ENCODE measurements at regions not wholly inside any gene's neighbourhood (a gene's known extent, or its start where the extent isn't known, plus 50 kb on each side); places are given as distances from the start of the nearest gene placed in this dataset.

GRCh38 chr2:51111532-51111931 is 79.6 kb upstream of the NRXN1 start:
- DNase-seq (ENCODE audit: low read depth in 6 of 9, low spot score in 9 of 9), result no peak
- Histone ChIP-seq H3K9me3 (ENCODE audit: control insufficient read depth in 2 of 2, insufficient read depth in 1 of 2, low read length in 1 of 2) (no peaks in the 10 kb centered on the region), H3K36me3 (ENCODE audit: control insufficient read depth in 2 of 2, insufficient read depth in 2 of 2, low read length in 1 of 2) (no peaks in the 10 kb centered on the region), H3K27ac (ENCODE audit: low read depth in 1 of 2, low read length in 1 of 2) (no peak overlapping the region), H3K4me1 (ENCODE audit: control insufficient read depth in 2 of 2, insufficient read depth in 2 of 2, low read length in 2 of 2) (no peaks in the 10 kb centered on the region), H3K27me3 (ENCODE audit: control insufficient read depth in 2 of 2, insufficient read depth in 1 of 2, low read length in 1 of 2) (no peaks in the 10 kb centered on the region), H3K4me3 (ENCODE audit: low read length in 2 of 2) (no peak overlapping the region)
- WGBS, result 91% methylated on average over 3 of the region's 3 CpGs

GRCh38 chr2:51108794-51109193 is 76.9 kb upstream of the NRXN1 start:
- Histone ChIP-seq H3K4me1 (ENCODE audit: control insufficient read depth in 2 of 2, insufficient read depth in 2 of 2, low read length in 2 of 2) (no peaks in the 10 kb centered on the region), H3K27ac (ENCODE audit: low read depth in 1 of 2, low read length in 1 of 2) (no peak overlapping the region), H3K27me3 (ENCODE audit: control insufficient read depth in 2 of 2, insufficient read depth in 1 of 2, low read length in 1 of 2) (no peaks in the 10 kb centered on the region), H3K4me3 (ENCODE audit: low read length in 2 of 2) (no peak overlapping the region), H3K9me3 (ENCODE audit: control insufficient read depth in 2 of 2, insufficient read depth in 1 of 2, low read length in 1 of 2) (no peaks in the 10 kb centered on the region), H3K36me3 (ENCODE audit: control insufficient read depth in 2 of 2, insufficient read depth in 2 of 2, low read length in 1 of 2) (no peaks in the 10 kb centered on the region)
- WGBS, result 99% methylated on average over 1 of the region's 1 CpG
- no peak for DNase-seq (ENCODE audit: low read depth in 6 of 9, low spot score in 9 of 9)

DNA sequence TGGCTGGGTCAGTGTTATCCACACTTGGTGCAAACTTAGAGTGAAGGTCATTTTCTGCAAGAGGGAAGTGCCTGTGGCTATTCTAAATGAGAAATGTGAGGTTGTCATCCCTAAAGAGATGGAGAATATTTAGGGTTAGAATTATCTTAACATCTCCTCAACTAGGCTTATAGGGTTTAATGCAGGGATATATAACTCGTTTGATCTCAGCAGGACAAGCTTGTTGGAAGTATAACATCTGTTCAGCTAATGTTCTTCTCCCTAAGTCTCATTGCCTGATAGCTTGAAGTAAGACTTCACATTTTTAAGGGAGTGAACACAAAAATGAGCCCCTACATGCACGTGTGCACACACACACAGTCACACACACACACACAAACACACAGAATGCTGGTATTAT is 75.9 kb upstream of the NRXN1 start:
- H3K27ac ChIP-seq (ENCODE audit: low read depth in 1 of 2, low read length in 1 of 2), result no peak overlapping the region
- no peaks in the 10 kb centered on the region for H3K27me3 ChIP-seq (ENCODE audit: control insufficient read depth in 2 of 2, insufficient read depth in 1 of 2, low read length in 1 of 2)
- 83% methylated on average over 2 of the region's 2 CpGs for WGBS
- H3K4me1 ChIP-seq (ENCODE audit: control insufficient read depth in 2 of 2, insufficient read depth in 2 of 2, low read length in 2 of 2), result no peaks in the 10 kb centered on the region
- peaks cover 0 to 2% of the 10 kb centered on the region in 2 donors for H3K9me3 ChIP-seq (ENCODE audit: control insufficient read depth in 2 of 2, insufficient read depth in 1 of 2, low read length in 1 of 2)
- no peak for DNase-seq (ENCODE audit: low read depth in 6 of 9, low spot score in 9 of 9)
- H3K36me3 ChIP-seq (ENCODE audit: control insufficient read depth in 2 of 2, insufficient read depth in 2 of 2, low read length in 1 of 2), result no peaks in the 10 kb centered on the region
- no peak overlapping the region for H3K4me3 ChIP-seq (ENCODE audit: low read length in 2 of 2)

- WGBS, result 93% methylated on average over 2 of the region's 2 CpGs
- no peak for DNase-seq (ENCODE audit: low read depth in 6 of 9, low spot score in 9 of 9)
Observed at GRCh38 chr2:51105811-51106210, 73.9 kb upstream of the NRXN1 start.

DNA sequence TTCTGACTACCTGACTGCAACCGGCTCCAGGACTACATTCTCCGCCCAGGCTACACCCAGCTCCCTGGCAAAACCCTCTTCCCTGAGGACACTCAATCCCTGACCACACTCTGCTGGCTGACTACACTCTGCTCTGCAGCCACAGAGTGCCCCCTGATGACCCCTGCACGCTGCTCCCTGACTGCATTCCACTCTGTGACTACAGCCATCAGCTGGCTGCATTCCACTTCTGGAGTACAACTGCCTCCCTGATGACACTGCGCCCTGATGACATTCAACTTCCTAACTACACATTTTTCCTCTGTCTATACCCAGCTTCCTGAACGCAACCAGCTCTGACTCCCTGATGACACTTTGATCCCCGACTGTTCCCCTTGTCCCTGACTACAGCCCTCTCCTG is 71.3 kb upstream of the NRXN1 start:
- Histone ChIP-seq H3K27ac (ENCODE audit: low read depth in 1 of 2, low read length in 1 of 2) (no peak overlapping the region), H3K4me3 (ENCODE audit: low read length in 2 of 2) (no peak overlapping the region), H3K4me1 (ENCODE audit: control insufficient read depth in 2 of 2, insufficient read depth in 2 of 2, low read length in 2 of 2) (no peaks in the 10 kb centered on the region), H3K9me3 (ENCODE audit: control insufficient read depth in 2 of 2, insufficient read depth in 1 of 2, low read length in 1 of 2) (peaks cover 0 to 2% of the 10 kb centered on the region in 2 donors), H3K27me3 (ENCODE audit: control insufficient read depth in 2 of 2, insufficient read depth in 1 of 2, low read length in 1 of 2) (no peaks in the 10 kb centered on the region), H3K36me3 (ENCODE audit: control insufficient read depth in 2 of 2, insufficient read depth in 2 of 2, low read length in 1 of 2) (no peaks in the 10 kb centered on the region)
- 46% methylated on average over 6 of the region's 6 CpGs for WGBS
- no peak for DNase-seq (ENCODE audit: low read depth in 6 of 9, low spot score in 9 of 9)

More at GRCh38 chr2:51105811-51106210, 73.9 kb upstream of the NRXN1 start:
- H3K4me3 ChIP-seq (ENCODE audit: low read length in 2 of 2), result no peak overlapping the region
- no peaks in the 10 kb centered on the region for H3K36me3 ChIP-seq (ENCODE audit: control insufficient read depth in 2 of 2, insufficient read depth in 2 of 2, low read length in 1 of 2)
- peaks cover 0 to 2% of the 10 kb centered on the region in 2 donors for H3K9me3 ChIP-seq (ENCODE audit: control insufficient read depth in 2 of 2, insufficient read depth in 1 of 2, low read length in 1 of 2)
- H3K27me3 ChIP-seq (ENCODE audit: control insufficient read depth in 2 of 2, insufficient read depth in 1 of 2, low read length in 1 of 2), result no peaks in the 10 kb centered on the region
- H3K4me1 ChIP-seq (ENCODE audit: control insufficient read depth in 2 of 2, insufficient read depth in 2 of 2, low read length in 2 of 2), result no peaks in the 10 kb centered on the region
- H3K27ac ChIP-seq (ENCODE audit: low read depth in 1 of 2, low read length in 1 of 2), result no peak overlapping the region

DNA sequence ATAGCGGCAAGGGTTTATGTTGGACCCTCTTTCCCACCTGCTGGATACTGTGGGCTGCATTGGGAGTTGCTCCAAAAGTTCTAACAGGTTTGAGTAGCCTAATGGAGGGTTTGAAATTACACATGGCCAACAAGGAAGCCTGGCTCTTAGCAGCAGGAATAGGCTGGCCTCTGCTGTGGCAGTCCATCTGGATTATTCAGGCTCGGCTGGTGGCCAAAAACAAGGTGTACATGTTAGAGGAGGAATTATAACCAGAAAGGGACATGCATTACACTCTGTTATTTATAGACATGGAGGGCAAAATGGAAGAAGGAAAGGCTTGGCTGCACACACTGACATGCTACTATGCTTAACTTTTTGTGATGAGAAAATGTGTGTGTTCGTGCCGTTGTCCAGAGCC is 61.1 kb upstream of the NRXN1 start:
- no peaks in the 10 kb centered on the region for H3K27me3 ChIP-seq (ENCODE audit: control insufficient read depth in 2 of 2, insufficient read depth in 1 of 2, low read length in 1 of 2)
- no peak for DNase-seq (ENCODE audit: low read depth in 6 of 9, low spot score in 9 of 9)

GRCh38 chr2:51085420-51086068 is 53.6 kb upstream of the NRXN1 start:
- DNase-seq (ENCODE audit: low read depth in 6 of 9, low spot score in 9 of 9), result no peak

More for the DNA sequence above, 61.1 kb upstream of the NRXN1 start:
- Histone ChIP-seq H3K9me3 (ENCODE audit: control insufficient read depth in 2 of 2, insufficient read depth in 1 of 2, low read length in 1 of 2) (peaks cover 0 to 5% of the 10 kb centered on the region in 2 donors), H3K36me3 (ENCODE audit: control insufficient read depth in 2 of 2, insufficient read depth in 2 of 2, low read length in 1 of 2) (no peaks in the 10 kb centered on the region), H3K4me3 (ENCODE audit: low read length in 2 of 2) (no peak overlapping the region), H3K4me1 (ENCODE audit: control insufficient read depth in 2 of 2, insufficient read depth in 2 of 2, low read length in 2 of 2) (no peaks in the 10 kb centered on the region), H3K27ac (ENCODE audit: low read depth in 1 of 2, low read length in 1 of 2) (no peak overlapping the region)
- 96% methylated on average over 4 of the region's 4 CpGs for WGBS

GRCh38 chr2:51084750-51085149 is 52.8 kb upstream of the NRXN1 start:
- WGBS, result over 99% methylated on average over 2 of the region's 2 CpGs
- H3K27ac ChIP-seq (ENCODE audit: low read depth in 1 of 2, low read length in 1 of 2), result no peak overlapping the region
- no peaks in the 10 kb centered on the region for H3K36me3 ChIP-seq (ENCODE audit: control insufficient read depth in 2 of 2, insufficient read depth in 2 of 2, low read length in 1 of 2)
- no peaks in the 10 kb centered on the region for H3K4me1 ChIP-seq (ENCODE audit: control insufficient read depth in 2 of 2, insufficient read depth in 2 of 2, low read length in 2 of 2)
- H3K27me3 ChIP-seq (ENCODE audit: control insufficient read depth in 2 of 2, insufficient read depth in 1 of 2, low read length in 1 of 2), result no peaks in the 10 kb centered on the region
- no peak for DNase-seq (ENCODE audit: low read depth in 6 of 9, low spot score in 9 of 9)
- no peaks in the 10 kb centered on the region for H3K9me3 ChIP-seq (ENCODE audit: control insufficient read depth in 2 of 2, insufficient read depth in 1 of 2, low read length in 1 of 2)
- no peak overlapping the region for H3K4me3 ChIP-seq (ENCODE audit: low read length in 2 of 2)

More at GRCh38 chr2:51085420-51086068, 53.6 kb upstream of the NRXN1 start:
- Histone ChIP-seq H3K9me3 (ENCODE audit: control insufficient read depth in 2 of 2, insufficient read depth in 1 of 2, low read length in 1 of 2) (no peaks in the 10 kb centered on the region), H3K4me1 (ENCODE audit: control insufficient read depth in 2 of 2, insufficient read depth in 2 of 2, low read length in 2 of 2) (no peaks in the 10 kb centered on the region), H3K36me3 (ENCODE audit: control insufficient read depth in 2 of 2, insufficient read depth in 2 of 2, low read length in 1 of 2) (no peaks in the 10 kb centered on the region), H3K4me3 (ENCODE audit: low read length in 2 of 2) (no peak overlapping the region), H3K27me3 (ENCODE audit: control insufficient read depth in 2 of 2, insufficient read depth in 1 of 2, low read length in 1 of 2) (no peaks in the 10 kb centered on the region), H3K27ac (ENCODE audit: low read depth in 1 of 2, low read length in 1 of 2) (no peak overlapping the region)
- 99% methylated on average over 3 of the region's 3 CpGs for WGBS
